ENCODE measurements at regions not wholly inside any gene's neighbourhood (a gene's known extent, or its start where the extent isn't known, plus 50 kb on each side); places are given as distances from the start of the nearest gene placed in this dataset.

- TF ChIP-seq ZFP36 (IDR thresholded peaks at IDR 0.05; ENCODE audit: borderline replicate concordance, partially characterized antibody), result no peak
- TF ChIP-seq, protein P1, sequence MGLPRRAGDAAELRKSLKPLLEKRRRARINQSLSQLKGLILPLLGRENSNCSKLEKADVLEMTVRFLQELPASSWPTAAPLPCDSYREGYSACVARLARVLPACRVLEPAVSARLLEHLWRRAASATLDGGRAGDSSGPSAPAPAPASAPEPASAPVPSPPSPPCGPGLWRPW (IDR thresholded peaks at IDR 0.05), result no peak
- TF ChIP-seq CEBPB (IDR thresholded peaks at IDR 0.05), result no peak
- TF ChIP-seq EP300 (IDR thresholded peaks at IDR 0.05), result no peak
- no peak for TF ChIP-seq CBX2 (IDR thresholded peaks at IDR 0.05; ENCODE audit: borderline replicate concordance, low read depth)
- TF ChIP-seq FOXS1 (CRISPR knock-in tag; IDR thresholded peaks at IDR 0.05), result no peak
- TF ChIP-seq, protein P2, sequence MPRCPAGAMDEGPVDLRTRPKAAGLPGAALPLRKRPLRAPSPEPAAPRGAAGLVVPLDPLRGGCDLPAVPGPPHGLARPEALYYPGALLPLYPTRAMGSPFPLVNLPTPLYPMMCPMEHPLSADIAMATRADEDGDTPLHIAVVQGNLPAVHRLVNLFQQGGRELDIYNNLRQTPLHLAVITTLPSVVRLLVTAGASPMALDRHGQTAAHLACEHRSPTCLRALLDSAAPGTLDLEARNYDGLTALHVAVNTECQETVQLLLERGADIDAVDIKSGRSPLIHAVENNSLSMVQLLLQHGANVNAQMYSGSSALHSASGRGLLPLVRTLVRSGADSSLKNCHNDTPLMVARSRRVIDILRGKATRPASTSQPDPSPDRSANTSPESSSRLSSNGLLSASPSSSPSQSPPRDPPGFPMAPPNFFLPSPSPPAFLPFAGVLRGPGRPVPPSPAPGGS (IDR thresholded peaks at IDR 0.05), result no peak
These were observed 371.9 kb upstream of the SHH start (continued) for GRCh38 chr7:156184164-156184563.

GRCh38 chr7:156180451-156181229, 368.4 kb upstream of the SHH start:
- no peak overlapping the region for H3K4me3 ChIP-seq
- no peak for FAIRE-seq
- no peak for ATAC-seq
- WGBS (ENCODE audit: missing lambda C conversion rate), result 38% methylated on average over 11 of the region's 13 CpGs
- H3K4me1 ChIP-seq, result no peaks in the 10 kb centered on the region
- peaks cover 11% of the 10 kb centered on the region for H3K9me3 ChIP-seq
- H3K4me2 ChIP-seq, result no peak overlapping the region
- POLR2A ChIA-PET, result no interaction called here
- CTCF ChIA-PET, result no interaction called here
- no peak overlapping the region for H3K27ac ChIP-seq
- no peak for DNase-seq (ENCODE audit: low read depth in 1 of 2, low spot score in 1 of 2)
- TF ChIP-seq KDM1A (IDR thresholded peaks at IDR 0.05; ENCODE audit: low read depth), result no peak
- no peak for TF ChIP-seq POLR2A (IDR thresholded peaks at IDR 0.05; ENCODE audit: low read length)

- TF ChIP-seq EHMT2 (IDR thresholded peaks at IDR 0.05; ENCODE audit: low read depth) (no peak), CBX8 (IDR thresholded peaks at IDR 0.05) (no peak), MAX (IDR thresholded peaks at IDR 0.05) (no peak), MAFK (IDR thresholded peaks at IDR 0.05; ENCODE audit: partially characterized antibody) (no peak), HEYL (CRISPR knock-in tag; IDR thresholded peaks at IDR 0.05) (no peak), KDM1A (IDR thresholded peaks at IDR 0.05; ENCODE audit: low read depth) (no peak), SREBF2 (IDR thresholded peaks at IDR 0.05) (no peak)
- TF ChIP-seq, protein P3, sequence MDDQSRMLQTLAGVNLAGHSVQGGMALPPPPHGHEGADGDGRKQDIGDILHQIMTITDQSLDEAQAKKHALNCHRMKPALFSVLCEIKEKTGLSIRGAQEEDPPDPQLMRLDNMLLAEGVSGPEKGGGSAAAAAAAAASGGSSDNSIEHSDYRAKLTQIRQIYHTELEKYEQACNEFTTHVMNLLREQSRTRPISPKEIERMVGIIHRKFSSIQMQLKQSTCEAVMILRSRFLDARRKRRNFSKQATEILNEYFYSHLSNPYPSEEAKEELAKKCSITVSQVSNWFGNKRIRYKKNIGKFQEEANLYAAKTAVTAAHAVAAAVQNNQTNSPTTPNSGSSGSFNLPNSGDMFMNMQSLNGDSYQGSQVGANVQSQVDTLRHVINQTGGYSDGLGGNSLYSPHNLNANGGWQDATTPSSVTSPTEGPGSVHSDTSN (IDR thresholded peaks at IDR 0.05), result no peak
- Histone ChIP-seq H3K4me3 (no peak overlapping the region), H3K27ac (no peak overlapping the region), H3K4me1 (no peaks in the 10 kb centered on the region), H3K9me3 (peaks cover 4% of the 10 kb centered on the region), H3K4me2 (no peak overlapping the region)
- ATAC-seq (no peak), FAIRE-seq (no peak), DNase-seq (ENCODE audit: low read depth in 1 of 2, low spot score in 1 of 2) (no peak)
- WGBS (ENCODE audit: missing lambda C conversion rate), result 64% methylated on average over 13 of the region's 13 CpGs
- POLR2A ChIA-PET, result no interaction called here
- CTCF ChIA-PET, result interaction anchor here (0.7 kb wide), 1 partner anchor 365 kb away, joined by 4 read pairs; no protein-coding TSS in a partner anchor
These were observed 367.7 kb upstream of the SHH start for GRCh38 chr7:156179872-156180390.

DNA sequence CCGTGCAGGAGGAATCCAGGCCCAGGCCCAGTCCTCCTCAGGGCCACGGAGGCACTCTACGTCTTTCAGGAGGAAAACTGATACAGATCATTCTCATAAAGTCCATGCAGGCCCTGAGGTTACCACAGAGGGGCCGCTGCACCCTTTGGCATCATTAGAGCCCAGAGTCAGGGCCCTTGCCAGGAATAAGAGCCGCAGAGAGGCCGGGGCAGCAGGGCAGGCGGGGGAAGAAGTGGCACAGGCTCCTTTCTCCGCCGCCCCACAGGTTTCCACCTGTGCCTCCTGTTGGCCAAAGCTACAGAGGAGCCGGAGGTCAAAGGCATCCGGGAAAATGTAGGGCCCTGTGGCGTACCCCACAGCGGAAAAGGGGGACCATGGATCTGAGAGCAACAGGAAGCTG, 366.6 kb upstream of the SHH start:
- H3K4me3 ChIP-seq, result no peak overlapping the region
- DNase-seq (ENCODE audit: low read depth in 1 of 2, low spot score in 1 of 2) (no peak), FAIRE-seq (no peak), ATAC-seq (no peak)
- H3K4me2 ChIP-seq, result no peak overlapping the region
- no peaks in the 10 kb centered on the region for H3K9me3 ChIP-seq
- no peak overlapping the region for H3K27ac ChIP-seq
- TF ChIP-seq TFCP2L1 (CRISPR knock-in tag; IDR thresholded peaks at IDR 0.05), result no peak
- TF ChIP-seq, protein P4, sequence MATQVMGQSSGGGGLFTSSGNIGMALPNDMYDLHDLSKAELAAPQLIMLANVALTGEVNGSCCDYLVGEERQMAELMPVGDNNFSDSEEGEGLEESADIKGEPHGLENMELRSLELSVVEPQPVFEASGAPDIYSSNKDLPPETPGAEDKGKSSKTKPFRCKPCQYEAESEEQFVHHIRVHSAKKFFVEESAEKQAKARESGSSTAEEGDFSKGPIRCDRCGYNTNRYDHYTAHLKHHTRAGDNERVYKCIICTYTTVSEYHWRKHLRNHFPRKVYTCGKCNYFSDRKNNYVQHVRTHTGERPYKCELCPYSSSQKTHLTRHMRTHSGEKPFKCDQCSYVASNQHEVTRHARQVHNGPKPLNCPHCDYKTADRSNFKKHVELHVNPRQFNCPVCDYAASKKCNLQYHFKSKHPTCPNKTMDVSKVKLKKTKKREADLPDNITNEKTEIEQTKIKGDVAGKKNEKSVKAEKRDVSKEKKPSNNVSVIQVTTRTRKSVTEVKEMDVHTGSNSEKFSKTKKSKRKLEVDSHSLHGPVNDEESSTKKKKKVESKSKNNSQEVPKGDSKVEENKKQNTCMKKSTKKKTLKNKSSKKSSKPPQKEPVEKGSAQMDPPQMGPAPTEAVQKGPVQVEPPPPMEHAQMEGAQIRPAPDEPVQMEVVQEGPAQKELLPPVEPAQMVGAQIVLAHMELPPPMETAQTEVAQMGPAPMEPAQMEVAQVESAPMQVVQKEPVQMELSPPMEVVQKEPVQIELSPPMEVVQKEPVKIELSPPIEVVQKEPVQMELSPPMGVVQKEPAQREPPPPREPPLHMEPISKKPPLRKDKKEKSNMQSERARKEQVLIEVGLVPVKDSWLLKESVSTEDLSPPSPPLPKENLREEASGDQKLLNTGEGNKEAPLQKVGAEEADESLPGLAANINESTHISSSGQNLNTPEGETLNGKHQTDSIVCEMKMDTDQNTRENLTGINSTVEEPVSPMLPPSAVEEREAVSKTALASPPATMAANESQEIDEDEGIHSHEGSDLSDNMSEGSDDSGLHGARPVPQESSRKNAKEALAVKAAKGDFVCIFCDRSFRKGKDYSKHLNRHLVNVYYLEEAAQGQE (IDR thresholded peaks at IDR 0.05), result no peak
- TF ChIP-seq CBX2 (IDR thresholded peaks at IDR 0.05; ENCODE audit: borderline replicate concordance, low read depth), result no peak
- no peak for TF ChIP-seq E2F6 (IDR thresholded peaks at IDR 0.05; ENCODE audit: borderline replicate concordance, low read depth)
- TF ChIP-seq, protein P5, sequence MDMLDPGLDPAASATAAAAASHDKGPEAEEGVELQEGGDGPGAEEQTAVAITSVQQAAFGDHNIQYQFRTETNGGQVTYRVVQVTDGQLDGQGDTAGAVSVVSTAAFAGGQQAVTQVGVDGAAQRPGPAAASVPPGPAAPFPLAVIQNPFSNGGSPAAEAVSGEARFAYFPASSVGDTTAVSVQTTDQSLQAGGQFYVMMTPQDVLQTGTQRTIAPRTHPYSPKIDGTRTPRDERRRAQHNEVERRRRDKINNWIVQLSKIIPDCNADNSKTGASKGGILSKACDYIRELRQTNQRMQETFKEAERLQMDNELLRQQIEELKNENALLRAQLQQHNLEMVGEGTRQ (IDR thresholded peaks at IDR 0.05), result no peak
- no peak for TF ChIP-seq EHMT2 (IDR thresholded peaks at IDR 0.05; ENCODE audit: low read depth)
- TF ChIP-seq MAZ (IDR thresholded peaks at IDR 0.05; ENCODE audit: borderline replicate concordance, low read depth, low read length), result no peak
- no peak for TF ChIP-seq KDM1A (IDR thresholded peaks at IDR 0.05; ENCODE audit: low read depth)
- 79% methylated on average over 13 of the region's 13 CpGs for WGBS (ENCODE audit: missing lambda C conversion rate)
- H3K4me1 ChIP-seq, result no peaks in the 10 kb centered on the region
- CTCF ChIA-PET, result interaction anchor here (1.3 kb wide), 1 partner anchor 21 kb away, joined by 3 read pairs; no protein-coding TSS in a partner anchor
- POLR2A ChIA-PET, result no interaction called here
